NCI-H526 (cell line): ENCODE measurements at regions not wholly inside any gene's neighbourhood (a gene's known extent, or its start where the extent isn't known, plus 50 kb on each side); places are given as distances from the start of the nearest gene placed in this dataset.

Experiments used
- DNase-seq, 2 experiments: peaks; one replicate each; lab custom pipeline; 2025; lab: John Stamatoyannopoulos, UW

DNA sequence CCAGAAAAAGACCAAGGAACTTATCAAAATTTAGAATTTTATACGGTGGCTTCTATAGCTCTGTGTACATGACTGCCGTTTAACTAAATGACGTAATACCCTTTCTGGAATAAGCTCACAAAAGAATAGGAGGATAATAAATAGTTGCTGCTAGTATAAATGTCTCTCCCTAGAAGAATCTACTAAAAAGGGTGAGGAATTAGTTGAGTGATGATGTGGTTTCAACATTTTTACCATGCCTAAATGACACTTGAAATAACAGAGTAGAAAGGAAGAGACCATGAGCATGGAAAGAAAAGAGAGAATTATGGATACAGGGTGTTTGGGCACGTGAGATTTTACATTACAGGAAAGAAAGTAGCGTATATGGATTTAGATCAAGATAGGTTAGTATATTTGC lies 231.1 kb downstream of the ARAP2 start:
- DNase-seq = no peak
